OCI-LY7 (cell line): ENCODE measurements at regions not wholly inside any gene's neighbourhood (a gene's known extent, or its start where the extent isn't known, plus 50 kb on each side); places are given as distances from the start of the nearest gene placed in this dataset.

Source experiments
- BruUV-seq: library from RNA; stranded (reverse); fragments of 400-500 nt; replicated peaks from 2 replicates; lab custom pipeline; 2021; lab: Mats Ljungman, UMichigan
- CTCF ChIA-PET: fragments of 300-600 bp; sonication (Branson Sonifier 250); formaldehyde crosslinking; loops from one replicate; lab custom pipeline; 2022; ENCODE audit warnings: antibody characterized with exemption; ENCODE audit not compliant: unreplicated experiment; lab: Charles Lee
- POLR2A ChIA-PET: fragments of 300-600 bp; sonication (Branson Sonifier 250); formaldehyde crosslinking; loops from one replicate; lab custom pipeline; 2022; ENCODE audit warnings: antibody characterized with exemption; lab: Charles Lee
- DNase-seq: peaks from one replicate; pipeline ENCODE4 v3.0.0-alpha.2; 2015; ENCODE audit warnings: low spot score
- H2AFZ ChIP-seq: fragments of 200-600 bp; sonication (generic), shearing (Covaris generic); 2 replicates; pipeline ENCODE4 v1.6.1; 2014; ENCODE audit warnings: mild to moderate bottlenecking, antibody characterized with exemption, low read length, moderate library complexity
- H3K27ac ChIP-seq: fragments of 200-600 bp; sonication (generic); 2 replicates; pipeline ENCODE4 v1.5.1; 2014; ENCODE audit warnings: mixed run types, low read depth, mild to moderate bottlenecking, moderate library complexity, low read length, inconsistent platforms; ENCODE audit not compliant: poor library complexity, severe bottlenecking
- H3K36me3 ChIP-seq: fragments of 200-600 bp; sonication (generic); 2 replicates; pipeline ENCODE4 v1.6.1; 2014; ENCODE audit warnings: mild to moderate bottlenecking, antibody characterized with exemption, low read length, moderate library complexity, mixed read lengths; ENCODE audit not compliant: insufficient read depth
- H3K4me1 ChIP-seq: fragments of 200-600 bp; sonication (generic); 2 replicates; pipeline ENCODE4 v1.5.1; 2014; ENCODE audit warnings: mild to moderate bottlenecking, low read length; ENCODE audit not compliant: insufficient read depth, poor library complexity, severe bottlenecking
- H3K4me2 ChIP-seq: fragments of 200-600 bp; sonication (generic); 2 replicates; pipeline ENCODE4 v1.6.1; 2014; ENCODE audit warnings: mild to moderate bottlenecking, low read length
- H3K4me3 ChIP-seq: fragments of 200-600 bp; sonication (generic); 2 replicates; pipeline ENCODE4 v1.5.1; 2014; ENCODE audit warnings: mild to moderate bottlenecking, low read depth, low read length; ENCODE audit not compliant: poor library complexity, severe bottlenecking
- H3K79me2 ChIP-seq: fragments of 200-600 bp; sonication (generic); 2 replicates; pipeline ENCODE4 v1.6.1; 2016; ENCODE audit warnings: low read depth, mild to moderate bottlenecking, low read length, moderate library complexity, mixed read lengths; ENCODE audit not compliant: insufficient read depth
- H3K9me2 ChIP-seq: fragments of 200-600 bp; sonication (generic); 2 replicates; pipeline ENCODE4 v1.6.1; 2016; ENCODE audit warnings: mild to moderate bottlenecking, low read length, mixed read lengths; ENCODE audit not compliant: insufficient read depth
- H3K9me3 ChIP-seq: fragments of 200-600 bp; sonication (generic); 2 replicates; pipeline ENCODE4 v1.6.1; 2014; ENCODE audit warnings: mild to moderate bottlenecking, mixed run types, low read length, mixed read lengths
- H4K20me1 ChIP-seq: fragments of 200-600 bp; sonication (generic); 2 replicates; pipeline ENCODE4 v1.6.1; 2014; ENCODE audit warnings: mild to moderate bottlenecking, antibody characterized with exemption, low read length, moderate library complexity, mixed read lengths; ENCODE audit not compliant: insufficient read depth
- EZH2phosphoT487 ChIP-seq: fragments of 200-600 bp; sonication (generic); IDR thresholded peaks from 2 replicates; pipeline ENCODE4 v1.6.1; 2018; ENCODE audit warnings: low read depth, borderline replicate concordance, mild to moderate bottlenecking, mixed run types, antibody characterized with exemption, low read length, moderate library complexity, mixed read lengths
- intact Hi-C: fragments of 100-400 bp; cut with micrococcal nuclease; formaldehyde crosslinking; loops from one replicate; pipeline ENCODE4 v1.10.0; 2022; ENCODE audit not compliant: unreplicated experiment
- TF ChIP-seq, protein P1 (sequence below): fragments of 200-600 bp; sonication (generic); conservative IDR thresholded peaks from 2 replicates; pipeline ENCODE4 v1.5.1; 2014; ENCODE audit warnings: mild to moderate bottlenecking, antibody characterized with exemption, low read length, moderate library complexity, mixed read lengths

DNA sequence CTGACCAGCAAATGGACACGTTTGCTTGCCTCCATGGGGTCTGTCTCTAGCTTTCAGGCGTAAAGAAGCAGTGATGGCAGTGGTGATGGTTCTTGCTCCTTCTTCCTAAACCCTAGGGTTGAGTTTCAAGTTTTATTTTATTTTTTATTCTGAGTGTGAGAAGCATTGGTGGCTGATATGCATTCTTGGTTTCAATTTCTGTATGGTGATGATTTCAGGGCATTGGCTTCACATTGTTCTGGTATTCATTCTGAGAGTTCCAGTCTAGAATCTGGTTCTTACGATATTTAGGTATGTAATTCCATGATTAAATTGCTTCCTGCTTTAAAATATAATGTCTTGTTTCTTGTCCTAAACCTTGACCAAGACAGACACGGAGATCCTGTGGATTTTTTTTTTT, 444.5 kb upstream of the IMPG1 start:
- TF ChIP-seq EZH2phosphoT487 = no peak
- TF ChIP-seq, protein P1, sequence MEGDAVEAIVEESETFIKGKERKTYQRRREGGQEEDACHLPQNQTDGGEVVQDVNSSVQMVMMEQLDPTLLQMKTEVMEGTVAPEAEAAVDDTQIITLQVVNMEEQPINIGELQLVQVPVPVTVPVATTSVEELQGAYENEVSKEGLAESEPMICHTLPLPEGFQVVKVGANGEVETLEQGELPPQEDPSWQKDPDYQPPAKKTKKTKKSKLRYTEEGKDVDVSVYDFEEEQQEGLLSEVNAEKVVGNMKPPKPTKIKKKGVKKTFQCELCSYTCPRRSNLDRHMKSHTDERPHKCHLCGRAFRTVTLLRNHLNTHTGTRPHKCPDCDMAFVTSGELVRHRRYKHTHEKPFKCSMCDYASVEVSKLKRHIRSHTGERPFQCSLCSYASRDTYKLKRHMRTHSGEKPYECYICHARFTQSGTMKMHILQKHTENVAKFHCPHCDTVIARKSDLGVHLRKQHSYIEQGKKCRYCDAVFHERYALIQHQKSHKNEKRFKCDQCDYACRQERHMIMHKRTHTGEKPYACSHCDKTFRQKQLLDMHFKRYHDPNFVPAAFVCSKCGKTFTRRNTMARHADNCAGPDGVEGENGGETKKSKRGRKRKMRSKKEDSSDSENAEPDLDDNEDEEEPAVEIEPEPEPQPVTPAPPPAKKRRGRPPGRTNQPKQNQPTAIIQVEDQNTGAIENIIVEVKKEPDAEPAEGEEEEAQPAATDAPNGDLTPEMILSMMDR = no peak
- H3K9me3 ChIP-seq = no peaks in the 10 kb centered on the region
- H3K4me3 ChIP-seq = no peak overlapping the region
- H3K4me2 ChIP-seq = no peak overlapping the region
- no peak overlapping the region for H3K27ac ChIP-seq
- no peak for DNase-seq
- intact Hi-C loops = no loop called here
- H3K79me2 ChIP-seq = no peaks in the 10 kb centered on the region
- H3K36me3 ChIP-seq = no peaks in the 10 kb centered on the region
- H4K20me1 ChIP-seq = no peaks in the 10 kb centered on the region
- CTCF ChIA-PET = no interaction called here
- H2AFZ ChIP-seq = no peak overlapping the region
- no peaks in the 10 kb centered on the region for H3K4me1 ChIP-seq
- BruUV-seq = no TSS peak
- POLR2A ChIA-PET = no interaction called here
- H3K9me2 ChIP-seq = no peaks in the 10 kb centered on the region

DNA sequence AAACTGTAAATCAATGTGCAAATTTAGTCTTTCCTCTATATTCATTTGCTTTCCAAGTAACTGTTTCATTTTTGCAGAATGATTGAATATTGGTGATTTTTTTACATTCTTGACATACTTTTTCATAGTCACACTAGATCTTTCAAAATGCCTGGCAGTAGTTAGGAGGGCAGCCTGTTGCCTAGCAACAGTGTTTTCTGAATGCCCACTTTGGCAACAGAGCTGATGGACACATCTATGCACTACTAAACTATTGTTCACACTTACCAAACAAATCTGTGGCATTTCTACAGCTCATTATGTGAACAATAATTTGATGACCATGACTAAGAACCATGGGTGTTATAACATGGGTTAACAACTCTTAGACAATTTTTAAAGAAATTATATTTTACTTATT, 438.0 kb upstream of the IMPG1 start:
- no peaks in the 10 kb centered on the region for H3K79me2 ChIP-seq
- no peaks in the 10 kb centered on the region for H3K4me1 ChIP-seq
- no peak for TF ChIP-seq EZH2phosphoT487
- TF ChIP-seq, protein P1 = no peak
- no peak overlapping the region for H2AFZ ChIP-seq
- ChIA-PET CTCF (no interaction called here), POLR2A (no interaction called here)
- no peak overlapping the region for H3K4me2 ChIP-seq
- no peaks in the 10 kb centered on the region for H3K9me2 ChIP-seq
- no peaks in the 10 kb centered on the region for H4K20me1 ChIP-seq
- BruUV-seq = no TSS peak
- H3K9me3 ChIP-seq = no peaks in the 10 kb centered on the region
- H3K36me3 ChIP-seq = no peaks in the 10 kb centered on the region
- intact Hi-C loops = no loop called here
- DNase-seq = no peak
- H3K4me3 ChIP-seq = no peak overlapping the region
- H3K27ac ChIP-seq = no peak overlapping the region

DNA sequence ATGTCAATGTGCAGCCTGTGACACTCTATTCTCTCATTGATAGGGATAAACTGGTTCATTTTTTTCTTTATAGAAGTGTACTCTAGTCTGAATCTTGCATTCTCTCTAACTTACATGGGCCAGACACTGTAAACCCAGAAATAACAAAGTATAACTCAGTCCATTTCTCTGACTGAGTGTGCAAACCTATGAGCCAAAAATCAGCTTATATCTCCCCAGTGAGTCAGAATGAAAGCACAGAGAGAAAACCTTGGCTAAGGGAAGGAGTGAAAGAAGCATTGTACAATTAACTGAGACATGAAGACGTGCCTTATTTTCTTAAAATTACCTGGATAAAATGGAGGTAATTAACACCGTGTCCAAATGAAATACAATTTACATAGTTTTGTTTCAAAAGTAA, 436.9 kb upstream of the IMPG1 start:
- no peak for TF ChIP-seq EZH2phosphoT487
- TF ChIP-seq, protein P1 = no peak
- Histone ChIP-seq H3K27ac (no peak overlapping the region), H3K4me1 (no peaks in the 10 kb centered on the region), H3K4me3 (no peak overlapping the region), H2AFZ (no peak overlapping the region), H3K4me2 (no peak overlapping the region), H3K79me2 (no peaks in the 10 kb centered on the region), H3K9me3 (no peaks in the 10 kb centered on the region), H3K9me2 (no peaks in the 10 kb centered on the region), H3K36me3 (no peaks in the 10 kb centered on the region), H4K20me1 (no peaks in the 10 kb centered on the region)
- no peak for DNase-seq
- intact Hi-C loops = no loop called here
- no TSS peak for BruUV-seq
- ChIA-PET CTCF (no interaction called here), POLR2A (interaction anchor here (0.5 to 0.6 kb wide), 2 partner anchors 73 to 1029 kb away, joined by 3 to 5 read pairs; no protein-coding TSS in a partner anchor)
